SK-N-SH (cell line): ENCODE measurements at regions not wholly inside any gene's neighbourhood (a gene's known extent, or its start where the extent isn't known, plus 50 kb on each side); places are given as distances from the start of the nearest gene placed in this dataset.

Experiments
- CTCF ChIA-PET: fragments of 300-600, 350-600 bp; formaldehyde crosslinking; extraction: SDS; loops from one replicate; lab custom pipeline; 2021; lab: Yijun Ruan, JAX
- POLR2A ChIA-PET: fragments of 350-600 bp; sonication (Branson Sonifier 250); formaldehyde crosslinking; extraction: SDS; loops from one replicate; lab custom pipeline; 2020; ENCODE audit warnings: antibody characterized with exemption, inconsistent platforms; lab: Yijun Ruan, JAX
- DNase-seq: peaks from one replicate; pipeline ENCODE4 v3.0.0; 2012
- H2AFZ ChIP-seq: fragments of 200-600 bp; sonication (generic); 2 replicates; pipeline ENCODE4 v1.8.1; 2016; ENCODE audit warnings: antibody characterized with exemption, mild to moderate bottlenecking, low read depth
- H3F3A ChIP-seq: fragments of 200-600 bp; sonication (generic); replicated peaks from 2 replicates; pipeline ENCODE3; 2016; ENCODE audit warnings: antibody characterized with exemption, mild to moderate bottlenecking; ENCODE audit not compliant: insufficient read depth
- H3K27ac ChIP-seq, 2 experiments: fragments of 200-500 bp in 1 of 2; fragments of 200-600 bp in 1 of 2; sonication (Bioruptor generic) in 1 of 2; sonication (generic), shearing (Covaris generic) in 1 of 2; 2 replicates each; pipeline versions ENCODE4 v1.5.1 to v1.6.1; 2014 to 2016; ENCODE audit warnings: low read depth in 2 of 2, inconsistent platforms in 1 of 2, low read length in 1 of 2, mild to moderate bottlenecking in 1 of 2, mixed read lengths in 1 of 2
- H3K27me3 ChIP-seq: fragments of 200-600 bp; sonication (generic), shearing (Covaris generic); 2 replicates; pipeline ENCODE4 v1.6.1; 2016; ENCODE audit warnings: mixed run types; ENCODE audit not compliant: insufficient read depth
- H3K36me3 ChIP-seq, 2 experiments: fragments of 200-500 bp in 1 of 2; fragments of 200-600 bp in 1 of 2; sonication (Bioruptor generic) in 1 of 2; sonication (generic) in 1 of 2; replicated peaks in 1 of 2; 2 replicates each; pipeline versions ENCODE3 to v1.5.1; 2014 to 2016; ENCODE audit warnings: low read length in 1 of 2, mild to moderate bottlenecking in 1 of 2; ENCODE audit not compliant: insufficient read depth in 2 of 2, control insufficient read depth in 1 of 2
- H3K4me1 ChIP-seq, 2 experiments: fragments of 200-500 bp in 1 of 2; fragments of 200-600 bp in 1 of 2; sonication (Bioruptor generic) in 1 of 2; sonication (generic), shearing (Covaris generic) in 1 of 2; 2 replicates each; pipeline versions ENCODE4 v1.5.1 to v1.6.1; 2014 to 2016; ENCODE audit warnings: low read depth in 1 of 2, low read length in 1 of 2, mixed run types in 1 of 2; ENCODE audit not compliant: insufficient read depth in 2 of 2, control insufficient read depth in 1 of 2
- H3K4me2 ChIP-seq: fragments of 200-600 bp; sonication (generic), shearing (Covaris generic); 2 replicates; pipeline ENCODE4 v1.6.1; 2017; ENCODE audit warnings: mixed run types
- H3K4me3 ChIP-seq, 2 experiments: fragments of 200-500 bp in 1 of 2; fragments of 200-600 bp in 1 of 2; sonication (Bioruptor generic) in 1 of 2; sonication (generic), shearing (Covaris generic) in 1 of 2; 2 replicates each; pipeline versions ENCODE4 v1.5.1 to v1.8.1; 2014 to 2016; ENCODE audit warnings: low read depth in 2 of 2, inconsistent platforms in 1 of 2, low read length in 1 of 2, mild to moderate bottlenecking in 1 of 2, mixed read lengths in 1 of 2, moderate library complexity in 1 of 2
- H3K79me2 ChIP-seq: fragments of 200-600 bp; sonication (generic); 2 replicates; pipeline ENCODE4 v1.8.1; 2017; ENCODE audit warnings: mild to moderate bottlenecking; ENCODE audit not compliant: insufficient read depth
- H3K9ac ChIP-seq: fragments of 200-600 bp; sonication (generic); 2 replicates; pipeline ENCODE4 v1.6.1; 2017; ENCODE audit warnings: mixed run types
- H3K9me2 ChIP-seq: fragments of 200-600 bp; sonication (generic); 2 replicates; pipeline ENCODE4 v1.6.1; 2017; ENCODE audit warnings: mixed run types
- H3K9me3 ChIP-seq: fragments of 200-600 bp; sonication (generic); 2 replicates; pipeline ENCODE4 v1.6.1; 2017; ENCODE audit warnings: mixed run types, mild to moderate bottlenecking, moderate library complexity
- H4K20me1 ChIP-seq: fragments of 200-600 bp; sonication (generic); 2 replicates; pipeline ENCODE4 v1.6.1; 2017; ENCODE audit warnings: mild to moderate bottlenecking, mixed run types; ENCODE audit not compliant: insufficient read depth
- CHD2 ChIP-seq: fragments of 150-350 bp; IDR thresholded peaks from 2 replicates; pipeline ENCODE4 v1.6.1; 2018; ENCODE audit warnings: low read length; ENCODE audit not compliant: partially characterized antibody
- EZH2phosphoT487 ChIP-seq: fragments of 200-600 bp; sonication (generic); IDR thresholded peaks from 2 replicates; pipeline ENCODE4 v1.6.1; 2017; ENCODE audit warnings: low read depth, mixed run types, mild to moderate bottlenecking, antibody characterized with exemption, moderate library complexity, borderline replicate concordance
- FOSL2 ChIP-seq: IDR thresholded peaks from 2 replicates; pipeline ENCODE4 v1.4.0; 2012; ENCODE audit warnings: low read depth, mild to moderate bottlenecking, moderate library complexity, borderline replicate concordance
- FOXM1 ChIP-seq: IDR thresholded peaks from 2 replicates; pipeline ENCODE4 v1.4.0; 2012; ENCODE audit warnings: low read depth, mild to moderate bottlenecking
- GABPA ChIP-seq: IDR thresholded peaks from 2 replicates; pipeline ENCODE4 v1.4.0; 2012; ENCODE audit warnings: low read depth, mild to moderate bottlenecking
- GATA2 ChIP-seq: sonication (generic); formaldehyde crosslinking; IDR thresholded peaks from 2 replicates; pipeline ENCODE4 v1.5.0; 2020; ENCODE audit warnings: mild to moderate bottlenecking, missing genetic modification reagents
- MEF2A ChIP-seq: IDR thresholded peaks from 2 replicates; pipeline ENCODE4 v1.4.0; 2012; ENCODE audit warnings: low read depth, borderline replicate concordance
- MXI1 ChIP-seq: IDR thresholded peaks from 2 replicates; pipeline ENCODE4 v1.6.1; 2012; ENCODE audit warnings: mild to moderate bottlenecking, low read depth, low read length, improper control_type of control experiment
- NFIC ChIP-seq: IDR thresholded peaks from 2 replicates; pipeline ENCODE4 v1.4.0; 2012; ENCODE audit warnings: borderline replicate concordance
- NRF1 ChIP-seq: IDR thresholded peaks from 2 replicates; pipeline ENCODE4 v1.6.1; 2012; ENCODE audit warnings: low read depth, mild to moderate bottlenecking, low read length
- POLR2AphosphoS5 ChIP-seq: IDR thresholded peaks from 2 replicates; pipeline ENCODE4 v1.6.1; 2012; ENCODE audit warnings: low read depth, low read length
- RAD21 ChIP-seq: IDR thresholded peaks from 2 replicates; pipeline ENCODE4 v1.6.1; 2012; ENCODE audit warnings: mild to moderate bottlenecking, low read length
- RFX5 ChIP-seq: IDR thresholded peaks from 2 replicates; pipeline ENCODE4 v1.6.1; 2012; ENCODE audit warnings: mild to moderate bottlenecking, improper control_type of control experiment, low read length
- SMC3 ChIP-seq: IDR thresholded peaks from 2 replicates; pipeline ENCODE4 v1.6.1; 2012; ENCODE audit warnings: low read depth, low read length, improper control_type of control experiment
- TCF12 ChIP-seq: IDR thresholded peaks from 2 replicates; pipeline ENCODE4 v1.4.0; 2012
- WGBS: methylation state at CpG from one replicate; pipeline ENCODE4 v1.1.6; 2017; ENCODE audit warnings: low lambda C conversion rate; 5-methylcytosine and 5-hydroxymethylcytosine counted together
- TF ChIP-seq, protein P1 (sequence below): IDR thresholded peaks from 2 replicates; pipeline ENCODE4 v1.4.0; 2012; ENCODE audit warnings: low read depth
- TF ChIP-seq, protein P2 (sequence below): fragments of 200-600 bp; sonication (generic); IDR thresholded peaks from 2 replicates; pipeline ENCODE4 v1.6.1; 2017; ENCODE audit warnings: antibody characterized with exemption, mild to moderate bottlenecking, moderate library complexity
- TF ChIP-seq, protein P3 (sequence below): IDR thresholded peaks from 2 replicates; pipeline ENCODE4; 2012
- TF ChIP-seq, protein P4 (sequence below): fragments of 150-350 bp; IDR thresholded peaks from 2 replicates; pipeline ENCODE4 v1.6.1; 2017; ENCODE audit warnings: antibody characterized with exemption, low read length, low read depth, borderline replicate concordance
- TF ChIP-seq, protein P5 (sequence below): IDR thresholded peaks from 2 replicates; pipeline ENCODE4 v1.4.0; 2012; ENCODE audit warnings: low read depth, borderline replicate concordance
- TF ChIP-seq, protein P6 (sequence below): IDR thresholded peaks from 2 replicates; pipeline ENCODE4 v1.6.1; 2012; ENCODE audit warnings: mild to moderate bottlenecking, low read depth, low read length, moderate library complexity

DNA sequence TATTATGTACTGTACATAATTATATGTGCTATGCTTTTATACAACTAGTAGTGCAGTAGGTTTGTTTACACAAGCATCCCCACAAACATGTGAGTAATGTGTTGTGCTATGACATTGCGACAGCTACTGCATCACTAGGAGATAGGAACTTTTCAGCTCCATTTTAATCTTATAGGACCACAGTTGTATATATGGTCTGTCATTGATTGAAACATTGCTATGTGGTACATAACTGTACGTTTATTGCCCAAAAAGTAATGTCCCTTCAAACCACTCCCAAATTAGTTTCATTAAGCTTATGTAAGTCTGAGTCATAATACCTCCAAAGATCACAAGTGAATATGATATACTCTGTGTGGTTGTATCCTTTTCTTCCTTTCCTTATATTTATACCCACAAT lies 183.2 kb upstream of the POT1 start:
- Histone ChIP-seq H3K9me2 (no peaks in the 10 kb centered on the region), H3K4me2 (no peak overlapping the region), H3K4me1 (no peaks in the 10 kb centered on the region), H3K36me3 (no peaks in the 10 kb centered on the region), H3K27me3 (no peaks in the 10 kb centered on the region), H3K9ac (no peak overlapping the region), H3K9me3 (no peaks in the 10 kb centered on the region), H2AFZ (no peak overlapping the region), H3K79me2 (no peaks in the 10 kb centered on the region), H3K4me3 (no peak overlapping the region), H3K27ac (no peak overlapping the region), H3F3A (no peaks in the 10 kb centered on the region), H4K20me1 (no peaks in the 10 kb centered on the region)
- 58% methylated on average over 2 of the region's 2 CpGs for WGBS
- no peak for TF ChIP-seq POLR2AphosphoS5
- TF ChIP-seq, protein P1, sequence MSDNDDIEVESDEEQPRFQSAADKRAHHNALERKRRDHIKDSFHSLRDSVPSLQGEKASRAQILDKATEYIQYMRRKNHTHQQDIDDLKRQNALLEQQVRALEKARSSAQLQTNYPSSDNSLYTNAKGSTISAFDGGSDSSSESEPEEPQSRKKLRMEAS: no peak
- TF ChIP-seq, protein P2, sequence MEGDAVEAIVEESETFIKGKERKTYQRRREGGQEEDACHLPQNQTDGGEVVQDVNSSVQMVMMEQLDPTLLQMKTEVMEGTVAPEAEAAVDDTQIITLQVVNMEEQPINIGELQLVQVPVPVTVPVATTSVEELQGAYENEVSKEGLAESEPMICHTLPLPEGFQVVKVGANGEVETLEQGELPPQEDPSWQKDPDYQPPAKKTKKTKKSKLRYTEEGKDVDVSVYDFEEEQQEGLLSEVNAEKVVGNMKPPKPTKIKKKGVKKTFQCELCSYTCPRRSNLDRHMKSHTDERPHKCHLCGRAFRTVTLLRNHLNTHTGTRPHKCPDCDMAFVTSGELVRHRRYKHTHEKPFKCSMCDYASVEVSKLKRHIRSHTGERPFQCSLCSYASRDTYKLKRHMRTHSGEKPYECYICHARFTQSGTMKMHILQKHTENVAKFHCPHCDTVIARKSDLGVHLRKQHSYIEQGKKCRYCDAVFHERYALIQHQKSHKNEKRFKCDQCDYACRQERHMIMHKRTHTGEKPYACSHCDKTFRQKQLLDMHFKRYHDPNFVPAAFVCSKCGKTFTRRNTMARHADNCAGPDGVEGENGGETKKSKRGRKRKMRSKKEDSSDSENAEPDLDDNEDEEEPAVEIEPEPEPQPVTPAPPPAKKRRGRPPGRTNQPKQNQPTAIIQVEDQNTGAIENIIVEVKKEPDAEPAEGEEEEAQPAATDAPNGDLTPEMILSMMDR: no peak
- TF ChIP-seq SMC3: no peak
- no peak for TF ChIP-seq NRF1
- TF ChIP-seq, protein P3, sequence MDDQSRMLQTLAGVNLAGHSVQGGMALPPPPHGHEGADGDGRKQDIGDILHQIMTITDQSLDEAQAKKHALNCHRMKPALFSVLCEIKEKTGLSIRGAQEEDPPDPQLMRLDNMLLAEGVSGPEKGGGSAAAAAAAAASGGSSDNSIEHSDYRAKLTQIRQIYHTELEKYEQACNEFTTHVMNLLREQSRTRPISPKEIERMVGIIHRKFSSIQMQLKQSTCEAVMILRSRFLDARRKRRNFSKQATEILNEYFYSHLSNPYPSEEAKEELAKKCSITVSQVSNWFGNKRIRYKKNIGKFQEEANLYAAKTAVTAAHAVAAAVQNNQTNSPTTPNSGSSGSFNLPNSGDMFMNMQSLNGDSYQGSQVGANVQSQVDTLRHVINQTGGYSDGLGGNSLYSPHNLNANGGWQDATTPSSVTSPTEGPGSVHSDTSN: no peak
- no peak for TF ChIP-seq GABPA
- TF ChIP-seq RAD21: no peak
- no peak for TF ChIP-seq FOSL2
- no peak for TF ChIP-seq RFX5
- no peak for TF ChIP-seq MXI1
- TF ChIP-seq EZH2phosphoT487: no peak
- TF ChIP-seq, protein P4, sequence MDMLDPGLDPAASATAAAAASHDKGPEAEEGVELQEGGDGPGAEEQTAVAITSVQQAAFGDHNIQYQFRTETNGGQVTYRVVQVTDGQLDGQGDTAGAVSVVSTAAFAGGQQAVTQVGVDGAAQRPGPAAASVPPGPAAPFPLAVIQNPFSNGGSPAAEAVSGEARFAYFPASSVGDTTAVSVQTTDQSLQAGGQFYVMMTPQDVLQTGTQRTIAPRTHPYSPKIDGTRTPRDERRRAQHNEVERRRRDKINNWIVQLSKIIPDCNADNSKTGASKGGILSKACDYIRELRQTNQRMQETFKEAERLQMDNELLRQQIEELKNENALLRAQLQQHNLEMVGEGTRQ: no peak
- no peak for TF ChIP-seq MEF2A
- TF ChIP-seq NFIC: no peak
- POLR2A ChIA-PET: no interaction called here
- CTCF ChIA-PET: no interaction called here
- DNase-seq: no peak

DNA sequence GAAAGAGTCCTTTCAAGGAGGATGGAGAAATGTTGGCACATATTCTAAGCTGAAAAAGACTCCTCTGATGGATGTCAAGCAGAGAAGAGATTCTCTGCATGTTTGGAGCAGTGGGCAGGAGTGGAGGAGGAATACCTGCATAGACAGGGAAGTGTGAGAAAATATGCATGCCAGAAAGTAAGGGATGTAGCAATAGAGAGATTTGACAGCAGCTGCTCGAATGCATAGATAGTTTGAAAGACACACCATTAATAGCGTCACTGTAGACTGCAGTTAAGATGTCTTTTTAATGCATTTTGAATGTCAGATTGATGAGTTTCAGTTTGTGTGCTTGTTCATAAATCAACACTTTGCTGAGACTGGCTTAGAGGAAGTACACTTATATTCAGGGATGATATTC lies 169.9 kb upstream of the POT1 start:
- no peaks in the 10 kb centered on the region for H3K4me1 ChIP-seq
- H3K9me3 ChIP-seq: no peaks in the 10 kb centered on the region
- H3K79me2 ChIP-seq: no peaks in the 10 kb centered on the region
- H3K27me3 ChIP-seq: no peaks in the 10 kb centered on the region
- POLR2A ChIA-PET: no interaction called here
- DNase-seq: no peak
- H3K9ac ChIP-seq: no peak overlapping the region
- no peaks in the 10 kb centered on the region for H3K9me2 ChIP-seq
- no peak overlapping the region for H3K4me3 ChIP-seq
- 35% methylated on average over 2 of the region's 2 CpGs for WGBS
- H3K4me2 ChIP-seq: no peak overlapping the region
- H3K36me3 ChIP-seq: no peaks in the 10 kb centered on the region
- no peak overlapping the region for H3K27ac ChIP-seq
- no peaks in the 10 kb centered on the region for H4K20me1 ChIP-seq
- no peaks in the 10 kb centered on the region for H3F3A ChIP-seq
- CTCF ChIA-PET: no interaction called here
- no peak overlapping the region for H2AFZ ChIP-seq
- TF ChIP-seq FOXM1 (no peak), TCF12 (no peak), RAD21 (no peak), MXI1 (no peak), CHD2 (no peak), GATA2 (CRISPR knock-in tag) (no peak), MEF2A (no peak), RFX5 (no peak)
- TF ChIP-seq, protein P5, sequence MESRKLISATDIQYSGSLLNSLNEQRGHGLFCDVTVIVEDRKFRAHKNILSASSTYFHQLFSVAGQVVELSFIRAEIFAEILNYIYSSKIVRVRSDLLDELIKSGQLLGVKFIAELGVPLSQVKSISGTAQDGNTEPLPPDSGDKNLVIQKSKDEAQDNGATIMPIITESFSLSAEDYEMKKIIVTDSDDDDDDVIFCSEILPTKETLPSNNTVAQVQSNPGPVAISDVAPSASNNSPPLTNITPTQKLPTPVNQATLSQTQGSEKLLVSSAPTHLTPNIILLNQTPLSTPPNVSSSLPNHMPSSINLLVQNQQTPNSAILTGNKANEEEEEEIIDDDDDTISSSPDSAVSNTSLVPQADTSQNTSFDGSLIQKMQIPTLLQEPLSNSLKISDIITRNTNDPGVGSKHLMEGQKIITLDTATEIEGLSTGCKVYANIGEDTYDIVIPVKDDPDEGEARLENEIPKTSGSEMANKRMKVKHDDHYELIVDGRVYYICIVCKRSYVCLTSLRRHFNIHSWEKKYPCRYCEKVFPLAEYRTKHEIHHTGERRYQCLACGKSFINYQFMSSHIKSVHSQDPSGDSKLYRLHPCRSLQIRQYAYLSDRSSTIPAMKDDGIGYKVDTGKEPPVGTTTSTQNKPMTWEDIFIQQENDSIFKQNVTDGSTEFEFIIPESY: no peak
- TF ChIP-seq, protein P6, sequence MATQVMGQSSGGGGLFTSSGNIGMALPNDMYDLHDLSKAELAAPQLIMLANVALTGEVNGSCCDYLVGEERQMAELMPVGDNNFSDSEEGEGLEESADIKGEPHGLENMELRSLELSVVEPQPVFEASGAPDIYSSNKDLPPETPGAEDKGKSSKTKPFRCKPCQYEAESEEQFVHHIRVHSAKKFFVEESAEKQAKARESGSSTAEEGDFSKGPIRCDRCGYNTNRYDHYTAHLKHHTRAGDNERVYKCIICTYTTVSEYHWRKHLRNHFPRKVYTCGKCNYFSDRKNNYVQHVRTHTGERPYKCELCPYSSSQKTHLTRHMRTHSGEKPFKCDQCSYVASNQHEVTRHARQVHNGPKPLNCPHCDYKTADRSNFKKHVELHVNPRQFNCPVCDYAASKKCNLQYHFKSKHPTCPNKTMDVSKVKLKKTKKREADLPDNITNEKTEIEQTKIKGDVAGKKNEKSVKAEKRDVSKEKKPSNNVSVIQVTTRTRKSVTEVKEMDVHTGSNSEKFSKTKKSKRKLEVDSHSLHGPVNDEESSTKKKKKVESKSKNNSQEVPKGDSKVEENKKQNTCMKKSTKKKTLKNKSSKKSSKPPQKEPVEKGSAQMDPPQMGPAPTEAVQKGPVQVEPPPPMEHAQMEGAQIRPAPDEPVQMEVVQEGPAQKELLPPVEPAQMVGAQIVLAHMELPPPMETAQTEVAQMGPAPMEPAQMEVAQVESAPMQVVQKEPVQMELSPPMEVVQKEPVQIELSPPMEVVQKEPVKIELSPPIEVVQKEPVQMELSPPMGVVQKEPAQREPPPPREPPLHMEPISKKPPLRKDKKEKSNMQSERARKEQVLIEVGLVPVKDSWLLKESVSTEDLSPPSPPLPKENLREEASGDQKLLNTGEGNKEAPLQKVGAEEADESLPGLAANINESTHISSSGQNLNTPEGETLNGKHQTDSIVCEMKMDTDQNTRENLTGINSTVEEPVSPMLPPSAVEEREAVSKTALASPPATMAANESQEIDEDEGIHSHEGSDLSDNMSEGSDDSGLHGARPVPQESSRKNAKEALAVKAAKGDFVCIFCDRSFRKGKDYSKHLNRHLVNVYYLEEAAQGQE: no peak
